Neural cell (in vitro differentiated cells): ENCODE measurements at regions not wholly inside any gene's neighbourhood (a gene's known extent, or its start where the extent isn't known, plus 50 kb on each side); places are given as distances from the start of the nearest gene placed in this dataset.

ENCODE experiments used
- EP300 ChIP-seq: fragments of 450-650 bp; conservative IDR thresholded peaks from 2 replicates; pipeline ENCODE4 v1.6.1; 2014; ENCODE audit warnings: antibody characterized with exemption, mild to moderate bottlenecking, moderate library complexity; ENCODE audit not compliant: poor library complexity, severe bottlenecking
- EZH2 ChIP-seq: fragments of 200-600, 300-800 bp; shearing (Covaris generic), sonication (generic); IDR thresholded peaks from 2 replicates; pipeline ENCODE4 v1.6.1; 2014; ENCODE audit warnings: antibody characterized with exemption, low read length, borderline replicate concordance, mild to moderate bottlenecking; ENCODE audit not compliant: insufficient read depth, poor library complexity, severe bottlenecking
- MXI1 ChIP-seq: fragments of 450-650 bp; conservative IDR thresholded peaks from 2 replicates; pipeline ENCODE4 v1.6.1; 2014; ENCODE audit warnings: antibody characterized with exemption, mild to moderate bottlenecking; ENCODE audit not compliant: poor library complexity, severe bottlenecking
- POLR2AphosphoS5 ChIP-seq: IDR thresholded peaks from 2 replicates; pipeline ENCODE4 v1.6.1; 2012
- RAD21 ChIP-seq: fragments of 450-650 bp; conservative IDR thresholded peaks from 2 replicates; pipeline ENCODE4 v1.6.1; 2014; ENCODE audit warnings: antibody characterized with exemption, mild to moderate bottlenecking, moderate library complexity
- TF ChIP-seq, protein P1 (sequence below): fragments of 450-650 bp; IDR thresholded peaks from 2 replicates; pipeline ENCODE4 v1.5.1; 2014; ENCODE audit warnings: antibody characterized with exemption, mild to moderate bottlenecking, moderate library complexity; ENCODE audit not compliant: poor library complexity, severe bottlenecking
- TF ChIP-seq, protein P2 (sequence below): IDR thresholded peaks from 2 replicates; pipeline ENCODE4 v1.6.1; 2012; ENCODE audit warnings: borderline replicate concordance

DNA sequence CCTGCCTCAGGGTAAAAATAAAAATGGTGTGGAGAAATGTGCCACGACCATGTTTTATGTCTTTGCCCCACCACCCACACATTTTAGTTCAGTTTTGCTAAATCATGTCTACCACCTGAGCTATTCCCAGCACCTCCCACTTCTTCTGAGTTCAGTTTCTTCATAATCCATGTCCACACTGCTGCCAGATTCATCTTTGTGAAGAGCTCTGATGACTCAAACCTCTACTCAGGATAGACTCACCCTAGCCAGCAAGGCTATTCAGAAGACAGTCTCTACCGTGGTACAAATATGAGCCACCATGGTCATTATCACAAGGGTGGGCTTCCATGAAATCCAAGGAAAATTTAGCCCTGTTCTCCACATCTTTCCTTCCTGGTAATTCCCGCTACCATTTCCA, 231.1 kb upstream of the PRKCQ start:
- TF ChIP-seq POLR2AphosphoS5 (no peak), MXI1 (no peak), RAD21 (no peak), EP300 (no peak), EZH2 (no peak)
- TF ChIP-seq, protein P1, sequence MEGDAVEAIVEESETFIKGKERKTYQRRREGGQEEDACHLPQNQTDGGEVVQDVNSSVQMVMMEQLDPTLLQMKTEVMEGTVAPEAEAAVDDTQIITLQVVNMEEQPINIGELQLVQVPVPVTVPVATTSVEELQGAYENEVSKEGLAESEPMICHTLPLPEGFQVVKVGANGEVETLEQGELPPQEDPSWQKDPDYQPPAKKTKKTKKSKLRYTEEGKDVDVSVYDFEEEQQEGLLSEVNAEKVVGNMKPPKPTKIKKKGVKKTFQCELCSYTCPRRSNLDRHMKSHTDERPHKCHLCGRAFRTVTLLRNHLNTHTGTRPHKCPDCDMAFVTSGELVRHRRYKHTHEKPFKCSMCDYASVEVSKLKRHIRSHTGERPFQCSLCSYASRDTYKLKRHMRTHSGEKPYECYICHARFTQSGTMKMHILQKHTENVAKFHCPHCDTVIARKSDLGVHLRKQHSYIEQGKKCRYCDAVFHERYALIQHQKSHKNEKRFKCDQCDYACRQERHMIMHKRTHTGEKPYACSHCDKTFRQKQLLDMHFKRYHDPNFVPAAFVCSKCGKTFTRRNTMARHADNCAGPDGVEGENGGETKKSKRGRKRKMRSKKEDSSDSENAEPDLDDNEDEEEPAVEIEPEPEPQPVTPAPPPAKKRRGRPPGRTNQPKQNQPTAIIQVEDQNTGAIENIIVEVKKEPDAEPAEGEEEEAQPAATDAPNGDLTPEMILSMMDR = no peak
- TF ChIP-seq, protein P2, sequence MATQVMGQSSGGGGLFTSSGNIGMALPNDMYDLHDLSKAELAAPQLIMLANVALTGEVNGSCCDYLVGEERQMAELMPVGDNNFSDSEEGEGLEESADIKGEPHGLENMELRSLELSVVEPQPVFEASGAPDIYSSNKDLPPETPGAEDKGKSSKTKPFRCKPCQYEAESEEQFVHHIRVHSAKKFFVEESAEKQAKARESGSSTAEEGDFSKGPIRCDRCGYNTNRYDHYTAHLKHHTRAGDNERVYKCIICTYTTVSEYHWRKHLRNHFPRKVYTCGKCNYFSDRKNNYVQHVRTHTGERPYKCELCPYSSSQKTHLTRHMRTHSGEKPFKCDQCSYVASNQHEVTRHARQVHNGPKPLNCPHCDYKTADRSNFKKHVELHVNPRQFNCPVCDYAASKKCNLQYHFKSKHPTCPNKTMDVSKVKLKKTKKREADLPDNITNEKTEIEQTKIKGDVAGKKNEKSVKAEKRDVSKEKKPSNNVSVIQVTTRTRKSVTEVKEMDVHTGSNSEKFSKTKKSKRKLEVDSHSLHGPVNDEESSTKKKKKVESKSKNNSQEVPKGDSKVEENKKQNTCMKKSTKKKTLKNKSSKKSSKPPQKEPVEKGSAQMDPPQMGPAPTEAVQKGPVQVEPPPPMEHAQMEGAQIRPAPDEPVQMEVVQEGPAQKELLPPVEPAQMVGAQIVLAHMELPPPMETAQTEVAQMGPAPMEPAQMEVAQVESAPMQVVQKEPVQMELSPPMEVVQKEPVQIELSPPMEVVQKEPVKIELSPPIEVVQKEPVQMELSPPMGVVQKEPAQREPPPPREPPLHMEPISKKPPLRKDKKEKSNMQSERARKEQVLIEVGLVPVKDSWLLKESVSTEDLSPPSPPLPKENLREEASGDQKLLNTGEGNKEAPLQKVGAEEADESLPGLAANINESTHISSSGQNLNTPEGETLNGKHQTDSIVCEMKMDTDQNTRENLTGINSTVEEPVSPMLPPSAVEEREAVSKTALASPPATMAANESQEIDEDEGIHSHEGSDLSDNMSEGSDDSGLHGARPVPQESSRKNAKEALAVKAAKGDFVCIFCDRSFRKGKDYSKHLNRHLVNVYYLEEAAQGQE = no peak
